Mesenchymal stem cell (in vitro differentiated cells and primary cell): ENCODE measurements at regions not wholly inside any gene's neighbourhood (a gene's known extent, or its start where the extent isn't known, plus 50 kb on each side); places are given as distances from the start of the nearest gene placed in this dataset.

ENCODE experiments used
- DNase-seq: peaks from one replicate; pipeline ENCODE4 v3.0.0-alpha.2; 2013
- H2AFZ ChIP-seq: one replicate; pipeline ENCODE4 v1.6.1; 2013; ENCODE audit warnings: low read depth, mild to moderate bottlenecking, control low read depth, inconsistent platforms, low read length, moderate library complexity
- H2AK5ac ChIP-seq: 2 replicates; pipeline ENCODE4 v1.6.1; 2013; ENCODE audit warnings: low read length, moderate library complexity, mild to moderate bottlenecking, inconsistent platforms; ENCODE audit not compliant: severe bottlenecking
- H2BK120ac ChIP-seq: one replicate; pipeline ENCODE4 v1.6.1; 2013; ENCODE audit warnings: low read depth, mild to moderate bottlenecking, inconsistent platforms, low read length, moderate library complexity
- H2BK12ac ChIP-seq, 2 experiments: one replicate each; pipeline ENCODE4 v1.6.1; 2013; ENCODE audit warnings: inconsistent platforms in 2 of 2, low read length in 2 of 2, mild to moderate bottlenecking in 2 of 2, moderate library complexity in 2 of 2, control low read depth in 1 of 2
- H2BK15ac ChIP-seq: one replicate; pipeline ENCODE4 v1.6.1; 2013; ENCODE audit warnings: mild to moderate bottlenecking, low read depth, inconsistent platforms; ENCODE audit not compliant: poor library complexity, severe bottlenecking
- H2BK5ac ChIP-seq: 2 replicates; pipeline ENCODE4 v1.6.1; 2013; ENCODE audit warnings: low read depth, mild to moderate bottlenecking, low read length, control low read depth, inconsistent platforms; ENCODE audit not compliant: poor library complexity, severe bottlenecking
- H3K14ac ChIP-seq, 2 experiments: one replicate each; pipeline ENCODE4 v1.6.1; 2013; ENCODE audit warnings: inconsistent platforms in 2 of 2, low read length in 2 of 2, control low read depth in 1 of 2, mild to moderate bottlenecking in 1 of 2, moderate library complexity in 1 of 2
- H3K18ac ChIP-seq, 2 experiments: one replicate each; pipeline ENCODE4 v1.6.1; 2013; ENCODE audit warnings: inconsistent platforms in 2 of 2, low read length in 2 of 2, control low read depth in 1 of 2, low read depth in 1 of 2, mild to moderate bottlenecking in 1 of 2
- H3K23ac ChIP-seq, 2 experiments: one replicate each; pipeline ENCODE4 v1.6.1; 2013; ENCODE audit warnings: inconsistent platforms in 2 of 2, low read length in 2 of 2, mild to moderate bottlenecking in 2 of 2, moderate library complexity in 2 of 2, control low read depth in 1 of 2
- H3K27ac ChIP-seq: 2 replicates; pipeline ENCODE4 v1.5.1; 2013; ENCODE audit warnings: mild to moderate bottlenecking, moderate library complexity, low read length, control low read depth, inconsistent platforms; ENCODE audit not compliant: poor library complexity, severe bottlenecking
- H3K27me3 ChIP-seq, 2 experiments: 2 replicates each; pipeline versions ENCODE4 v1.6.1 to v1.7.0; 2013; ENCODE audit warnings: low read length in 2 of 2, mild to moderate bottlenecking in 2 of 2, moderate library complexity in 2 of 2, control low read depth in 1 of 2, inconsistent platforms in 1 of 2; ENCODE audit not compliant: control insufficient read depth in 1 of 2, insufficient read depth in 1 of 2
- H3K36me3 ChIP-seq, 2 experiments: 2 replicates each; pipeline versions ENCODE4 v1.6.1 to v1.7.0; 2013; ENCODE audit warnings: low read length in 2 of 2, control low read depth in 1 of 2, inconsistent platforms in 1 of 2, low read depth in 1 of 2, mild to moderate bottlenecking in 1 of 2; ENCODE audit not compliant: insufficient read depth in 2 of 2, control insufficient read depth in 1 of 2
- H3K4ac ChIP-seq, 2 experiments: one replicate each; pipeline ENCODE4 v1.6.1; 2013; ENCODE audit warnings: inconsistent platforms in 2 of 2, low read length in 2 of 2, mild to moderate bottlenecking in 2 of 2, moderate library complexity in 2 of 2, control low read depth in 1 of 2, low read depth in 1 of 2
- H3K4me1 ChIP-seq: 2 replicates; pipeline ENCODE4 v1.6.1; 2013; ENCODE audit warnings: low read depth, low read length, control low read depth; ENCODE audit not compliant: control insufficient read depth, insufficient read depth
- H3K4me2 ChIP-seq: 2 replicates; pipeline ENCODE4 v1.6.1; 2013; ENCODE audit warnings: low read length, mild to moderate bottlenecking, inconsistent platforms; ENCODE audit not compliant: poor library complexity, severe bottlenecking
- H3K4me3 ChIP-seq, 2 experiments: 2 replicates each; pipeline versions ENCODE4 v1.5.1 to v1.7.0; 2013; ENCODE audit warnings: low read length in 2 of 2, mild to moderate bottlenecking in 2 of 2, control low read depth in 1 of 2, low read depth in 1 of 2; ENCODE audit not compliant: insufficient read depth in 1 of 2
- H3K79me1 ChIP-seq: replicated peaks from 2 replicates; pipeline ENCODE4 v1.6.1; 2013; ENCODE audit warnings: mild to moderate bottlenecking, control low read depth, low read length, inconsistent platforms; ENCODE audit not compliant: poor library complexity, severe bottlenecking
- H3K9ac ChIP-seq: 2 replicates; pipeline ENCODE4 v1.7.0; 2013; ENCODE audit warnings: mild to moderate bottlenecking, low read length, moderate library complexity
- H3K9me3 ChIP-seq: 2 replicates; pipeline ENCODE4 v1.7.0; 2013; ENCODE audit warnings: mild to moderate bottlenecking, low read length; ENCODE audit not compliant: control insufficient read depth
- H4K8ac ChIP-seq: one replicate; pipeline ENCODE4 v1.6.1; 2013; ENCODE audit warnings: inconsistent platforms, mild to moderate bottlenecking, low read length, moderate library complexity
- H4K91ac ChIP-seq: one replicate; pipeline ENCODE4 v1.6.1; 2013; ENCODE audit warnings: mild to moderate bottlenecking, low read length, inconsistent platforms
- WGBS: methylation state at CpG from one replicate; pipeline ENCODE4 v1.1.7; 2013; ENCODE audit warnings: mixed read lengths; 5-methylcytosine and 5-hydroxymethylcytosine counted together

DNA sequence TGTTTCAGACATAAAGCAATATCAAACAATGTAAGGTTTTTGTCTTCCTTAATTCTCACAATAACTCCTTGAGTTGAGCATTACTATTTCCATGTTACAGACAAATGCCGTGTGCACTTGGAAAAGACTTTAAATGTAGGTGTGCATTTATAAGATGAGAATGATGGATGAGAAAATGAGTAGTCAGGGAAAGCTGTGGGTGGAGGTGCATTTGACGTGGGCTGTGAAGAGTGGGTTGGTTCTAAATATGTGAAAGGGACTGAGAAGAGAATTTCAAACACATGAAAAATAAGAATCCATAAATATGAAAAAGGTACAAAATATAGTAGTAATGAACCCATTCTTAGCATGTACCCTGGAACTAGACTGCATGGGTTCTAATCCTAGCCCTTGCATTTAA is 171.6 kb upstream of the PPP2R2B start:
- Histone ChIP-seq H2AFZ (no peak overlapping the region), H3K9ac (no peak overlapping the region), H3K4me2 (no peak overlapping the region), H3K27me3 (peaks cover 7 to 13% of the 10 kb centered on the region in 2 experiments), H4K8ac (no peak overlapping the region), H3K14ac (no peak overlapping the region), H3K4me3 (no peak overlapping the region), H3K4ac (no peak overlapping the region), H2BK15ac (no peak overlapping the region), H2BK12ac (no peak overlapping the region), H2BK120ac (no peak overlapping the region), H2AK5ac (no peak overlapping the region), H3K23ac (no peak overlapping the region), H3K4me1 (no peaks in the 10 kb centered on the region), H3K36me3 (no peaks in the 10 kb centered on the region), H3K9me3 (no peaks in the 10 kb centered on the region), H4K91ac (no peak overlapping the region), H3K27ac (no peak overlapping the region), H2BK5ac (no peak overlapping the region), H3K79me1 (no peaks in the 10 kb centered on the region), H3K18ac (no peak overlapping the region)
- DNase-seq: no peak
- 100% methylated on average over 1 of the region's 2 CpGs for WGBS

DNA sequence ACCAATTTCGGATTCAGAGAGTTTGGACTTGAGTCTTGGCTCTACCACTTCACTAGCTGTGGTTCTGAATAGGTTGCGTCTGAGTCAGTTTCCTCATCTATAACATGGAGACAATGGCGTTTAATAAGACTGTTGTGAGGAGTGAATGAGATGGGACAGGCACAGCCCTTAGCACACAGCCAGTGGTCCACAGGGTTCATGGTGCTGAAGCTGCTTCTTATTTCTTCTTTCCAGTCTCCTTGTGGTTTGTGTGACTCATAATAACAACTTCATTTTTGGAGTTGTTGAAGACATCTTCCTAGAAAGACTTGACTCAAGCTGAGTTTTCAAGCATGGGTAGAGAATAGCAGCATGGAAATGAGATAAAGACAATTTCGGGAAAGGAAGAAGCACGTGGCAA is 172.6 kb upstream of the PPP2R2B start:
- H2BK120ac ChIP-seq: no peak overlapping the region
- H4K91ac ChIP-seq: no peak overlapping the region
- H4K8ac ChIP-seq: no peak overlapping the region
- no peak overlapping the region for H3K27ac ChIP-seq
- no peak overlapping the region for H3K18ac ChIP-seq
- no peaks in the 10 kb centered on the region for H3K79me1 ChIP-seq
- DNase-seq: peak; percentile 29
- no peak overlapping the region for H3K4me2 ChIP-seq
- H2BK15ac ChIP-seq: no peak overlapping the region
- H3K27me3 ChIP-seq: peaks cover 13 to 22% of the 10 kb centered on the region in 2 experiments
- no peak overlapping the region for H2AFZ ChIP-seq
- H3K14ac ChIP-seq: no peak overlapping the region
- H3K36me3 ChIP-seq: no peaks in the 10 kb centered on the region
- H2BK12ac ChIP-seq: no peak overlapping the region
- H3K4me1 ChIP-seq: no peaks in the 10 kb centered on the region
- H2AK5ac ChIP-seq: no peak overlapping the region
- no peak overlapping the region for H3K9ac ChIP-seq
- 89% methylated on average over 5 of the region's 5 CpGs for WGBS
- no peaks in the 10 kb centered on the region for H3K9me3 ChIP-seq
- H3K4me3 ChIP-seq: no peak overlapping the region
- no peak overlapping the region for H2BK5ac ChIP-seq
- H3K4ac ChIP-seq: no peak overlapping the region
- no peak overlapping the region for H3K23ac ChIP-seq

DNA sequence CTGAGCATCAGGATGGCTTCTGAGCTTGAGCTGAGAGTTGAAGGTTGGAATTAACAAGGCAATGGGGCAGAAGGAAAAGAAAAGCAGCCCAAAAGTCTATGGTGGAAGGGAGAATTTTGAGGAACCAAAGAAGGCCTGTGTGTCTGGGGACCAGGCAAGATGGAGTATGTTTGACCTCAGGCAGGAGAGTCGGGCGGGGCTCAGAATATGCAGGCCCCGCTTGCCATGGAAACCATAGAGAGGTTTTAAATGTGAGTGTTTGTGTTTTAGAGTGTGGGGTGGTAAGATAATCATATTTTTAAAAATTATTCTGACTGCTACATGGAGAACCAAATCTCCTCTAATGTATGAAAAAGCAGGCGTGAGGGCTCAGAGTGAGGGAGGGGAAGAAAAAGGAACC is 174.0 kb upstream of the PPP2R2B start:
- Histone ChIP-seq H3K27ac (no peak overlapping the region), H4K91ac (no peak overlapping the region), H2AFZ (no peak overlapping the region), H3K27me3 (peaks cover 13 to 29% of the 10 kb centered on the region in 2 experiments), H3K36me3 (no peaks in the 10 kb centered on the region), H4K8ac (no peak overlapping the region), H3K14ac (no peak overlapping the region), H2BK5ac (no peak overlapping the region), H3K4ac (no peak overlapping the region), H3K18ac (no peak overlapping the region), H3K4me1 (no peaks in the 10 kb centered on the region), H3K23ac (no peak overlapping the region), H3K9ac (no peak overlapping the region), H3K79me1 (no peaks in the 10 kb centered on the region), H2BK15ac (no peak overlapping the region), H3K4me3 (no peak overlapping the region), H2BK12ac (no peak overlapping the region), H3K9me3 (no peaks in the 10 kb centered on the region), H2AK5ac (no peak overlapping the region), H3K4me2 (no peak overlapping the region), H2BK120ac (no peak overlapping the region)
- WGBS: 100% methylated on average over 3 of the region's 4 CpGs
- DNase-seq: no peak

DNA sequence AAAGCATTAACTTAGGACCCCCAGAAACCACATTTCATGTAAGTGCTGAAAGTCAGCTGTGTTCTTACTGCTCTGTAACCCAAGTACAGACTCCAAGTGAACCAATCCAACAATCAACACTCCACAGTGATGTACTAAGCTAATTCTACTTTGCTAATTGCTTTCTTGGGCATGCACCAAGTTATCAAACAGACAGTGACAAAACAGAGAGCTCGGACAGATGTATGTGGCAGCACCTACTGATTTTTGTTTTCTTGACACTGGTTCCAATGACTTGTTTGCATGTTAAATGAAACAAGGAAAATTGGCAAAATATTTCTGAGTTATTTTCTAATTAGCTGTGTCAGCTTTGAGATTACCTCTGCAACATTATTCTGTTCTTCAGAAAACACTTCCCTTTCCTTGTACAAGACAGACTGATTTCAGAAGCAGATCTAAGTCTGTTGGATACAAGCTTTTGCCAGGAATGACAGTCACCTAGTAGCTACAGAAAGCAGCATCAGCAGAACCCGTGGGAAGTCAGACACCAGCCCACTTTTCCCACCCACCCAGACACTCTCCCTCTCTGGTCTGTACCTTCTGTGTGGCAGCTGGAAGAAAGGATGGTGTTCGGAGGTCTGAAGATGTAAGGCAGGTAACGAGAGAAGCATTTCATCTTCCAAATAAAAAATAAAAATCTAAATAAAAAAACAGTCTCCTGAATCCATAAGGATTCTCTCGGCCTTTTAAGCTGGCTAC is 176.7 kb upstream of the PPP2R2B start:
- no peak overlapping the region for H3K4ac ChIP-seq
- no peak overlapping the region for H2BK12ac ChIP-seq
- no peak overlapping the region for H2BK15ac ChIP-seq
- no peak overlapping the region for H3K14ac ChIP-seq
- no peak for DNase-seq
- H4K8ac ChIP-seq: no peak overlapping the region
- H3K9me3 ChIP-seq: no peaks in the 10 kb centered on the region
- no peaks in the 10 kb centered on the region for H3K4me1 ChIP-seq
- no peak overlapping the region for H2AFZ ChIP-seq
- no peak overlapping the region for H3K27ac ChIP-seq
- H3K9ac ChIP-seq: no peak overlapping the region
- no peak overlapping the region for H2BK5ac ChIP-seq
- peaks cover 15 to 26% of the 10 kb centered on the region in 2 experiments for H3K27me3 ChIP-seq
- no peaks in the 10 kb centered on the region for H3K79me1 ChIP-seq
- H3K18ac ChIP-seq: no peak overlapping the region
- H4K91ac ChIP-seq: no peak overlapping the region
- no peaks in the 10 kb centered on the region for H3K36me3 ChIP-seq
- WGBS: 83% methylated on average over 2 of the region's 5 CpGs
- no peak overlapping the region for H3K23ac ChIP-seq
- H3K4me2 ChIP-seq: no peak overlapping the region
- no peak overlapping the region for H2AK5ac ChIP-seq
- no peak overlapping the region for H2BK120ac ChIP-seq
- no peak overlapping the region for H3K4me3 ChIP-seq
